ENCODE measurements at regions not wholly inside any gene's neighbourhood (a gene's known extent, or its start where the extent isn't known, plus 50 kb on each side); places are given as distances from the start of the nearest gene placed in this dataset.

GRCh38 chr14:71650187-71650755 lies 282.0 kb upstream of the RGS6 start:
- no peak for DNase-seq

- DNase-seq, result no peak
These were observed 281.0 kb upstream of the RGS6 start for GRCh38 chr14:71651228-71651627.

- DNase-seq, result no peak
These were observed 279.9 kb upstream of the RGS6 start for GRCh38 chr14:71652368-71652767.

GRCh38 chr14:71654810-71655209 lies 277.4 kb upstream of the RGS6 start:
- DNase-seq, result no peak

GRCh38 chr14:71658261-71658860 lies 273.9 kb upstream of the RGS6 start:
- DNase-seq, result no peak

GRCh38 chr14:71659159-71659558 lies 273.1 kb upstream of the RGS6 start:
- DNase-seq, result no peak

- DNase-seq, result no peak
These were observed 270.8 kb upstream of the RGS6 start for GRCh38 chr14:71661441-71661840.

- no peak for DNase-seq
These were observed 269.9 kb upstream of the RGS6 start for GRCh38 chr14:71662291-71662790.

GRCh38 chr14:71665157-71665556 lies 267.1 kb upstream of the RGS6 start:
- no peak for DNase-seq

- DNase-seq, result no peak
These were observed 266.4 kb upstream of the RGS6 start for GRCh38 chr14:71665781-71666180.

GRCh38 chr14:71666571-71667145 lies 265.6 kb upstream of the RGS6 start:
- DNase-seq, result no peak

GRCh38 chr14:71668186-71668912 lies 263.9 kb upstream of the RGS6 start:
- no peak for DNase-seq

GRCh38 chr14:71672596-71672995 lies 259.6 kb upstream of the RGS6 start:
- no peak for DNase-seq

- no peak for DNase-seq
These were observed 256.9 kb upstream of the RGS6 start for GRCh38 chr14:71675126-71675899.

GRCh38 chr14:71675900-71676287 lies 256.3 kb upstream of the RGS6 start:
- no peak for DNase-seq

GRCh38 chr14:71680736-71681387 lies 251.4 kb upstream of the RGS6 start:
- DNase-seq, result no peak

GRCh38 chr14:71682337-71682736 lies 249.9 kb upstream of the RGS6 start:
- no peak for DNase-seq

- no peak for DNase-seq
These were observed 247.9 kb upstream of the RGS6 start for GRCh38 chr14:71684323-71684722.

- DNase-seq, result no peak
These were observed 245.6 kb upstream of the RGS6 start for GRCh38 chr14:71686677-71687076.

GRCh38 chr14:71687166-71687831 lies 244.9 kb upstream of the RGS6 start:
- DNase-seq, result no peak

- DNase-seq, result no peak
These were observed 243.7 kb upstream of the RGS6 start for GRCh38 chr14:71688576-71688975.

GRCh38 chr14:71690478-71690877 lies 241.8 kb upstream of the RGS6 start:
- DNase-seq, result no peak
